B cell (primary cell): ENCODE measurements at regions not wholly inside any gene's neighbourhood (a gene's known extent, or its start where the extent isn't known, plus 50 kb on each side); places are given as distances from the start of the nearest gene placed in this dataset.

ENCODE experiments used
- ATAC-seq: fragments of 200-7000 bp; cut with Tn5 transposase; one replicate; pipeline ENCODE4 v1.10.0; 2021; ENCODE audit warnings: low read depth, mild to moderate bottlenecking, moderate number of reproducible peaks, moderate library complexity
- CTCF ChIA-PET: fragments of 350-600 bp; sonication (Branson Sonifier 250); formaldehyde crosslinking; loops from one replicate; lab custom pipeline; 2021; ENCODE audit warnings: antibody characterized with exemption, inconsistent platforms; lab: Charles Lee
- POLR2A ChIA-PET: fragments of 350-600 bp; sonication (Branson Sonifier 250); formaldehyde crosslinking; loops from one replicate; lab custom pipeline; 2021; ENCODE audit warnings: antibody characterized with exemption; lab: Charles Lee
- DNase-seq: peaks from one replicate; pipeline ENCODE4 v3.0.0; 2013
- H2AFZ ChIP-seq: 2 replicates; pipeline ENCODE4 v1.6.1; 2012; ENCODE audit warnings: mild to moderate bottlenecking, low read depth, low read length; ENCODE audit not compliant: insufficient read depth, poor library complexity, severe bottlenecking
- H3K27ac ChIP-seq, 2 donors: 1 replicate in 1 of 2; 2 replicates in 1 of 2; pipeline ENCODE4 v1.5.1; 2012 to 2013; ENCODE audit warnings: low read length in 2 of 2, mild to moderate bottlenecking in 2 of 2, moderate library complexity in 1 of 2
- H3K27me3 ChIP-seq, 4 experiments: fragments of 200-600 bp in 1 of 4; sonication (generic) in 1 of 4; replicated peaks in 1 of 4; 1 replicate in 2 of 4; 2 replicates in 2 of 4; pipeline versions ENCODE4 v1.6.1 to v1.7.0; 2013 to 2016; ENCODE audit warnings: low read length in 3 of 4, mild to moderate bottlenecking in 2 of 4, mixed read lengths in 1 of 4, moderate library complexity in 1 of 4; ENCODE audit not compliant: insufficient read depth in 4 of 4, control insufficient read depth in 3 of 4; ENCODE audit errors: control extremely low read depth in 1 of 4
- H3K36me3 ChIP-seq, 2 experiments: replicated peaks in 1 of 2; 1 replicate in 1 of 2; 2 replicates in 1 of 2; pipeline versions ENCODE4 v1.6.1 to v1.7.1; 2013; ENCODE audit warnings: low read length in 1 of 2; ENCODE audit not compliant: insufficient read depth in 2 of 2, control insufficient read depth in 1 of 2; ENCODE audit errors: control extremely low read depth in 1 of 2, extremely low read depth in 1 of 2
- H3K4me1 ChIP-seq, 2 donors: fragments of 200-600 bp in 1 of 2; sonication (generic) in 1 of 2; 1 replicate in 1 of 2; 2 replicates in 1 of 2; pipeline versions ENCODE4 v1.5.1 to v1.6.1; 2013 to 2017; ENCODE audit warnings: low read length in 2 of 2; ENCODE audit not compliant: control insufficient read depth in 2 of 2, insufficient read depth in 2 of 2
- H3K4me2 ChIP-seq: replicated peaks from 2 replicates; pipeline ENCODE3; 2012; ENCODE audit warnings: mild to moderate bottlenecking, low read depth, low read length; ENCODE audit not compliant: poor library complexity, severe bottlenecking
- H3K4me3 ChIP-seq, 5 experiments: fragments of 200-600 bp in 1 of 5; sonication (generic) in 1 of 5; 1 replicate in 3 of 5; 2 replicates in 2 of 5; pipeline versions ENCODE4 v1.5.1 to v1.7.0; 2011 to 2016; ENCODE audit warnings: low read length in 4 of 5, mild to moderate bottlenecking in 4 of 5, low read depth in 2 of 5, control low read depth in 1 of 5, moderate library complexity in 1 of 5; ENCODE audit not compliant: insufficient read depth in 1 of 5; ENCODE audit errors: control extremely low read depth in 1 of 5, extremely low read depth in 1 of 5
- H3K79me2 ChIP-seq: fragments of 200-600 bp; sonication (generic); one replicate; pipeline ENCODE4 v1.6.0; 2016; ENCODE audit warnings: low read length; ENCODE audit not compliant: control insufficient read depth, insufficient read depth
- H3K9ac ChIP-seq: fragments of 200-600 bp; sonication (generic); 2 replicates; pipeline ENCODE4 v1.6.1; 2017; ENCODE audit warnings: mild to moderate bottlenecking, low read length, moderate library complexity
- H3K9me3 ChIP-seq, 3 donors: one replicate each; pipeline versions ENCODE4 v1.6.1 to v1.7.1; 2013; ENCODE audit warnings: low read length in 2 of 3; ENCODE audit not compliant: control insufficient read depth in 2 of 3, insufficient read depth in 1 of 3; ENCODE audit errors: control extremely low read depth in 1 of 3
- H4K20me1 ChIP-seq: 2 replicates; pipeline ENCODE4 v1.6.0; 2012; ENCODE audit warnings: mild to moderate bottlenecking, low read length; ENCODE audit not compliant: insufficient read depth, control insufficient read depth, poor library complexity, severe bottlenecking
- H3K27ac Mint-ChIP-seq: one replicate; pipeline ENCODE4 v1.8.0; 2021; ENCODE audit warnings: mixed read lengths
- H3K27me3 Mint-ChIP-seq: one replicate; pipeline ENCODE4 v1.8.0; 2021; ENCODE audit warnings: mixed read lengths
- H3K4me1 Mint-ChIP-seq: one replicate; pipeline ENCODE4 v1.8.0; 2021; ENCODE audit warnings: mixed read lengths
- H3K4me3 Mint-ChIP-seq: one replicate; pipeline ENCODE4 v1.8.0; 2021; ENCODE audit warnings: mixed read lengths
- H3K9me3 Mint-ChIP-seq: one replicate; pipeline ENCODE4 v1.8.0; 2022; ENCODE audit warnings: mixed read lengths; ENCODE audit not compliant: insufficient read depth
- CTCF ChIP-seq: fragments of 200-600 bp; IDR thresholded peaks from one replicate; pipeline ENCODE4 v1.8.0; 2022; ENCODE audit warnings: antibody characterized with exemption, mild to moderate bottlenecking
- EZH2 ChIP-seq: IDR thresholded peaks from 2 replicates; pipeline ENCODE4 v1.6.1; 2012; ENCODE audit warnings: borderline replicate concordance, low read depth, mild to moderate bottlenecking, moderate library complexity, low read length; ENCODE audit not compliant: insufficient read depth, poor library complexity, severe bottlenecking
- WGBS: methylation state at CpG from one replicate; pipeline ENCODE4 v1.1.5; 2013; ENCODE audit warnings: missing lambda C conversion rate; ENCODE audit not compliant: insufficient coverage; 5-methylcytosine and 5-hydroxymethylcytosine counted together
- intact Hi-C: fragments of 100-400 bp; cut with micrococcal nuclease; formaldehyde crosslinking; loops from one replicate; pipeline ENCODE4 v1.10.0; 2022

- Histone ChIP-seq H3K27me3 (no peaks in the 10 kb centered on the region), H2AFZ (no peak overlapping the region), H3K27ac (no peak overlapping the region), H3K4me2 (no peak overlapping the region), H4K20me1 (no peaks in the 10 kb centered on the region), H3K9me3 (no peaks in the 10 kb centered on the region), H3K79me2 (no peaks in the 10 kb centered on the region), H3K4me1 (no peaks in the 10 kb centered on the region), H3K9ac (no peak overlapping the region), H3K36me3 (no peaks in the 10 kb centered on the region), H3K4me3 (no peak overlapping the region)
- ATAC-seq (no peak), DNase-seq (no peak)
- ChIA-PET CTCF (no interaction called here), POLR2A (no interaction called here)
- Mint-ChIP-seq H3K27ac (no peak overlapping the region), H3K27me3 (no peaks in the 10 kb centered on the region), H3K4me1 (no peaks in the 10 kb centered on the region), H3K9me3 (peaks cover 2% of the 10 kb centered on the region), H3K4me3 (no peak overlapping the region)
- WGBS: no CpG with 5 or more reads among the region's 3 CpGs
- intact Hi-C loops: no loop called here
- TF ChIP-seq EZH2 (no peak), CTCF (no peak)
Measured at GRCh38 chr6:91523511-91523910, 936.6 kb upstream of the MAP3K7 start.

GRCh38 chr6:91521999-91522398 is 935.1 kb upstream of the MAP3K7 start:
- no peak for ATAC-seq
- intact Hi-C loops: no loop called here
- H3K4me3 ChIP-seq: no peak overlapping the region

More at GRCh38 chr6:91521999-91522398, 935.1 kb upstream of the MAP3K7 start:
- CTCF ChIA-PET: no interaction called here
- Histone ChIP-seq H3K27me3 (no peaks in the 10 kb centered on the region), H3K79me2 (no peaks in the 10 kb centered on the region), H3K9me3 (no peaks in the 10 kb centered on the region), H4K20me1 (no peaks in the 10 kb centered on the region), H3K9ac (no peak overlapping the region), H3K4me2 (no peak overlapping the region), H3K4me1 (no peaks in the 10 kb centered on the region), H2AFZ (no peak overlapping the region), H3K27ac (no peak overlapping the region), H3K36me3 (no peaks in the 10 kb centered on the region)
- no peaks in the 10 kb centered on the region for H3K4me1 Mint-ChIP-seq
- H3K27ac Mint-ChIP-seq: no peak overlapping the region
- DNase-seq: no peak
- H3K4me3 Mint-ChIP-seq: no peak overlapping the region
- POLR2A ChIA-PET: no interaction called here
- no peak for TF ChIP-seq EZH2
- no peak for TF ChIP-seq CTCF
- no peaks in the 10 kb centered on the region for H3K27me3 Mint-ChIP-seq
- H3K9me3 Mint-ChIP-seq: no peaks in the 10 kb centered on the region
